ENCODE measurements at regions not wholly inside any gene's neighbourhood (a gene's known extent, or its start where the extent isn't known, plus 50 kb on each side); places are given as distances from the start of the nearest gene placed in this dataset.
A peak's percentile ranks its signal among the peaks of the same experiment; 100 is the strongest.

DNA sequence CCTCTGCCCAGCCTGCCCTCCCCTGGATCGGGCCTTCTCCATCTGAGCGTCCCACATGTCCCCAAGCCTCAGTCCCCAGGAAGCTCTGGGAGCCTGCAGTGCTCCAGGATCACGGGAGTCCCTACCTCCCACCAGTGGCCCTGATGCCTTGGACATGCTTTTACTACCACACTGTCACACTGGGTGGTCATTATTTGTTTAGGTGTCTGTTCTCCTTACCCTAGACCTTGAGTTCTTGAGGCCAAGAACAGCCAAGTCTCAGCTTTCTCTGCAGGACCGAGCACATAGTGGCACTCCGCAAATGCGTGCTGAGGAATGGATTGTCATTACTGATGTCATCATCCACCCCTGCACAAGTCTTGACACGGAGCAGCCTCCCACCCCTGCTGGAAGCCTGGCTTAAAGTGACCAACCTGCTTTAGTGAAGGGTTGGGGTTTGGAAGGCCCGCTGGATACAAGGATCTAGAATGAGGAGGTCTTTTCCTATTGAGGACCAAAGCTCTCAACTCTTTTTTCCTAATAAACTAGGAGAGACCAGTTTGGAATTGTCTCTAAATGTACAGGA, 132.9 kb upstream of the CRHR1 start:
- Histone ChIP-seq H3K9me3 (ENCODE audit: control extremely low read depth in 1 of 5, control insufficient read depth in 4 of 5, insufficient read depth in 2 of 5, low read depth in 1 of 5, low read length in 4 of 5) (no peaks in the 10 kb centered on the region), H3K4me1 (ENCODE audit: control extremely low read depth in 1 of 4, control insufficient read depth in 4 of 4, insufficient read depth in 4 of 4, low read length in 3 of 4) (peaks cover 0 to 7% (median 5%) of the 10 kb centered on the region in 4 experiments), H3K27ac (ENCODE audit: insufficient read depth in 1 of 2, low read depth in 1 of 2, low read length in 2 of 2, poor library complexity in 1 of 2, severe bottlenecking in 2 of 2) (no peak overlapping the region), H3K4me3 (ENCODE audit: control insufficient read depth in 1 of 7, extremely low read depth in 1 of 7, insufficient read depth in 4 of 7, low read depth in 2 of 7, low read length in 6 of 7) (no peak overlapping the region), H3K36me3 (ENCODE audit: control insufficient read depth in 4 of 4, insufficient read depth in 4 of 4, low read length in 3 of 4) (no peaks in the 10 kb centered on the region), H3K27me3 (replicated peaks in 2 of 5; ENCODE audit: control insufficient read depth in 4 of 5, insufficient read depth in 5 of 5, low read length in 4 of 5) (peaks cover 0 to 12% (median 0%) of the 10 kb centered on the region in 5 experiments)
- CTCF ChIA-PET = no interaction called here
- no peak for DNase-seq
- POLR2A ChIA-PET = no interaction called here
- 97% methylated on average over 4 of the region's 8 CpGs for WGBS (ENCODE audit: insufficient coverage)

DNA sequence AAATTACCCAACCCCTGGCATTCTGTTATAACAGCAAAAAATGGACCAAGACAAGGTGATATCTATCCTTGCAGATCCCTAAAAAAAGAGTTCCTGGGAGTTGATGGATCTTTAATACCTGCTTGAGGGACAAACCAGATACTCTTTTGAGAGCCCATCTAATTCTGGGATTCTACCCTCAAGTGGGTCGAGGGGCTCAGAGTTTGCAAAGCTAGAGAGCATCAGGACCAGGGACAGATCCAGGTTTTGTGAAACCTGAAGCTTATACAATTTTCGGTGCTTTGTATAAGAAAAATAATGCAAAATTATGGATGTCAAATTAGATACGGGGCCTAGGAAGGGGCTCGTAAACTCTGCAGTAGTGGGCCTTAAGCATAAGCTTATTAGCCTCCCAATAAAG, 130.5 kb upstream of the CRHR1 start:
- Histone ChIP-seq H3K27me3 (replicated peaks in 2 of 5; ENCODE audit: control insufficient read depth in 4 of 5, insufficient read depth in 5 of 5, low read length in 4 of 5) (peaks cover 0 to 8% (median 0%) of the 10 kb centered on the region in 5 experiments), H3K4me1 (ENCODE audit: control extremely low read depth in 1 of 4, control insufficient read depth in 4 of 4, insufficient read depth in 4 of 4, low read length in 3 of 4) (no peaks in the 10 kb centered on the region), H3K36me3 (ENCODE audit: control insufficient read depth in 4 of 4, insufficient read depth in 4 of 4, low read length in 3 of 4) (no peaks in the 10 kb centered on the region), H3K9me3 (ENCODE audit: control extremely low read depth in 1 of 5, control insufficient read depth in 4 of 5, insufficient read depth in 2 of 5, low read depth in 1 of 5, low read length in 4 of 5) (no peaks in the 10 kb centered on the region), H3K4me3 (ENCODE audit: control insufficient read depth in 1 of 7, extremely low read depth in 1 of 7, insufficient read depth in 4 of 7, low read depth in 2 of 7, low read length in 6 of 7) (no peak overlapping the region), H3K27ac (ENCODE audit: insufficient read depth in 1 of 2, low read depth in 1 of 2, low read length in 2 of 2, poor library complexity in 1 of 2, severe bottlenecking in 2 of 2) (no peak overlapping the region)
- WGBS (ENCODE audit: insufficient coverage) = 80% methylated on average over 3 of the region's 4 CpGs
- DNase-seq = no peak
- POLR2A ChIA-PET = interaction anchor here (0.6 kb wide), 1 partner anchor 220 kb away, joined by 6 read pairs; no protein-coding TSS in a partner anchor
- CTCF ChIA-PET = interaction anchor here (2.1 kb wide), 1 partner anchor 13 kb away, joined by 8 read pairs; no protein-coding TSS in a partner anchor

DNA sequence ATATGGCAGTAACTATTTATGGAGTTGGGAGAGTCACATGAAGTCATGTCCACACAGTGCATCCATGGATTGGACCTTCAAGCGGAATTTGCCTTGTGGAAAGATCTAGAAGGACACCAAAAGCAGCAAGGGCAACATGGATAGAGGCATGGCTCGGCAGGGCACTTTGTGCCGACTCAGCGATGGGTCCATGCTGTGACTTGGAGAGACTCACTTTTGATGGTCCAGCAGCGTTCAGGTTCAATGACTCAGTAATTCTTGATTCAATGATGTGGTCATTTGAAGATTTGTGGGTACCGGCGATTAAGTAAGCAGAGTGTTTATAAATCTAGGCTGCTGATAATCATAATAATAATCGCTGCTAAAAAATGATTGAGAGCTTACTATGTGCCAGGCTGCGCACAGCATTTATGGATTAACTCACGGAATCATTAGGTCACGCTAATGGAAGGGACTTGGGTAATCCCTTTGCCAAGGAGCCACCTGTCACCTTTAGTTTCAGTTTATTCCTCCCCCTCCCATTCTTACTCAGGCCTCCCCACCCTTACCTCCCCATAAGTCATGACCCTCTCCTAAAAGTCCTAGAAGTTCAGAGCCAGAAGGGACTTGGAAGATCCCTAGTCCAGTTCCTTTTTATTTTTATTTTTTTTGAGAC, 127.5 kb upstream of the CRHR1 start:
- H3K4me3 ChIP-seq (ENCODE audit: control insufficient read depth in 1 of 7, extremely low read depth in 1 of 7, insufficient read depth in 4 of 7, low read depth in 2 of 7, low read length in 6 of 7) = no peak overlapping the region
- WGBS (ENCODE audit: insufficient coverage) = 98% methylated on average over 11 of the region's 11 CpGs
- ChIA-PET CTCF (no interaction called here), POLR2A (no interaction called here)
- no peak for DNase-seq
- no peaks in the 10 kb centered on the region for H3K36me3 ChIP-seq (ENCODE audit: control insufficient read depth in 4 of 4, insufficient read depth in 4 of 4, low read length in 3 of 4)
- no peak overlapping the region for H3K27ac ChIP-seq (ENCODE audit: insufficient read depth in 1 of 2, low read depth in 1 of 2, low read length in 2 of 2, poor library complexity in 1 of 2, severe bottlenecking in 2 of 2)
- H3K4me1 ChIP-seq (ENCODE audit: control extremely low read depth in 1 of 4, control insufficient read depth in 4 of 4, insufficient read depth in 4 of 4, low read length in 3 of 4) = no peaks in the 10 kb centered on the region
- H3K9me3 ChIP-seq (ENCODE audit: control extremely low read depth in 1 of 5, control insufficient read depth in 4 of 5, insufficient read depth in 2 of 5, low read depth in 1 of 5, low read length in 4 of 5) = no peaks in the 10 kb centered on the region
- no peaks in the 10 kb centered on the region for H3K27me3 ChIP-seq (replicated peaks in 2 of 5; ENCODE audit: control insufficient read depth in 4 of 5, insufficient read depth in 5 of 5, low read length in 4 of 5)

DNA sequence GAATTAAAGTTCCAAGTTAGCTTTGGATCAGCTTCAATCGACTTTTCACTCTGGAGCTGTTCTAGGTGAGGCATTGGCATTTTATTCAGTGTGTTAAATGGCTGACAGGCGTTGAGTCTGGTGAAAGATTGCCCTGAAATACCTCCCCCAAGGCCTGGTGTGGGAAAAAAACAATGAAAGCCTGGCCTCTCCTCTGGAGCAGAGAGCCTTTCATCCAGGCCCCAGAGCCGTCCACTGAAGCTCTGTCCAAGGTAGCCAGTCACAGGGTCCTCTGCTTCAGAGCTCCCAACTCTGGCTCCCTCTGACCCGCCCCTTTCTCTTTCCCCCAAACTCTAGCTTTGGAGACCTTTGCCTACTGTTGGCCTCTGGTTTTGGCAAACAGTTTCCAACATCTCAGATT, 123.6 kb upstream of the CRHR1 start:
- WGBS (ENCODE audit: insufficient coverage) = 89% methylated on average over 3 of the region's 4 CpGs
- CTCF ChIA-PET = interaction anchor here (0.9 kb wide), 1 partner anchor 21 kb away, joined by 3 read pairs; no protein-coding TSS in a partner anchor
- no peak overlapping the region for H3K27ac ChIP-seq (ENCODE audit: insufficient read depth in 1 of 2, low read depth in 1 of 2, low read length in 2 of 2, poor library complexity in 1 of 2, severe bottlenecking in 2 of 2)
- no peak for DNase-seq
- H3K4me1 ChIP-seq (ENCODE audit: control extremely low read depth in 1 of 4, control insufficient read depth in 4 of 4, insufficient read depth in 4 of 4, low read length in 3 of 4) = peaks cover 0 to 11% (median 4%) of the 10 kb centered on the region in 4 experiments
- POLR2A ChIA-PET = no interaction called here
- H3K4me3 ChIP-seq (ENCODE audit: control insufficient read depth in 1 of 7, extremely low read depth in 1 of 7, insufficient read depth in 4 of 7, low read depth in 2 of 7, low read length in 6 of 7) = no peak overlapping the region
- peaks cover 0 to 3% (median 0%) of the 10 kb centered on the region in 5 experiments for H3K27me3 ChIP-seq (replicated peaks in 2 of 5; ENCODE audit: control insufficient read depth in 4 of 5, insufficient read depth in 5 of 5, low read length in 4 of 5)
- no peaks in the 10 kb centered on the region for H3K36me3 ChIP-seq (ENCODE audit: control insufficient read depth in 4 of 4, insufficient read depth in 4 of 4, low read length in 3 of 4)
- peaks cover 0 to 2% (median 0%) of the 10 kb centered on the region in 5 experiments for H3K9me3 ChIP-seq (ENCODE audit: control extremely low read depth in 1 of 5, control insufficient read depth in 4 of 5, insufficient read depth in 2 of 5, low read depth in 1 of 5, low read length in 4 of 5)

DNA sequence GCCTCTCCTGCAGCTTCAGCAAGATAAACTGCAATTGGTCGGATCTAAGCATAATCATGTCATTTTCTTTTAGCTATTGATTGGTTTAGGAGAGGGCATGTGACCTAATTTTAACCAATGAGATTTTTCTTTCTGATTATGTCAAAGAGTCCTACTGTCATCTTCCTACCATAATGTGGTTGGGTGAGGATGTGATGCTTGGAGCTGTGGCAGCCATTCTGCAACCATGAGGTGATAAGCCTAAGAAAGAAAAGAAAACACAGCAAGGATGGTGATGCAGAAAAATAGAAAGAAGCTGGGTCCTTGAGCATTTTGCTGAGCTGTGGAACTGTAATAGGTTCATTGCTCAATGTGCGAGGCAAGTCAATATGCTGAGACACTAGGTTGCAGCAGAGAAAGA, 121.7 kb upstream of the CRHR1 start:
- no peak for DNase-seq
- H3K4me3 ChIP-seq (ENCODE audit: control insufficient read depth in 1 of 7, extremely low read depth in 1 of 7, insufficient read depth in 4 of 7, low read depth in 2 of 7, low read length in 6 of 7) = no peak overlapping the region
- peaks cover 0 to 5% (median 0%) of the 10 kb centered on the region in 5 experiments for H3K27me3 ChIP-seq (replicated peaks in 2 of 5; ENCODE audit: control insufficient read depth in 4 of 5, insufficient read depth in 5 of 5, low read length in 4 of 5)
- ChIA-PET CTCF (interaction anchor here (1.3 kb wide), 1 partner anchor 15 kb away, joined by 3 read pairs; no protein-coding TSS in a partner anchor), POLR2A (interaction anchor here (0.6 kb wide), 1 partner anchor 14 kb away, joined by 3 read pairs; no protein-coding TSS in a partner anchor)
- H3K36me3 ChIP-seq (ENCODE audit: control insufficient read depth in 4 of 4, insufficient read depth in 4 of 4, low read length in 3 of 4) = no peaks in the 10 kb centered on the region
- H3K27ac ChIP-seq (ENCODE audit: insufficient read depth in 1 of 2, low read depth in 1 of 2, low read length in 2 of 2, poor library complexity in 1 of 2, severe bottlenecking in 2 of 2) = no peak overlapping the region
- WGBS (ENCODE audit: insufficient coverage) = 88% methylated on average over 2 of the region's 2 CpGs
- H3K4me1 ChIP-seq (ENCODE audit: control extremely low read depth in 1 of 4, control insufficient read depth in 4 of 4, insufficient read depth in 4 of 4, low read length in 3 of 4) = peaks cover 0 to 12% (median 4%) of the 10 kb centered on the region in 4 experiments
- peaks cover 0 to 2% (median 0%) of the 10 kb centered on the region in 5 experiments for H3K9me3 ChIP-seq (ENCODE audit: control extremely low read depth in 1 of 5, control insufficient read depth in 4 of 5, insufficient read depth in 2 of 5, low read depth in 1 of 5, low read length in 4 of 5)

DNA sequence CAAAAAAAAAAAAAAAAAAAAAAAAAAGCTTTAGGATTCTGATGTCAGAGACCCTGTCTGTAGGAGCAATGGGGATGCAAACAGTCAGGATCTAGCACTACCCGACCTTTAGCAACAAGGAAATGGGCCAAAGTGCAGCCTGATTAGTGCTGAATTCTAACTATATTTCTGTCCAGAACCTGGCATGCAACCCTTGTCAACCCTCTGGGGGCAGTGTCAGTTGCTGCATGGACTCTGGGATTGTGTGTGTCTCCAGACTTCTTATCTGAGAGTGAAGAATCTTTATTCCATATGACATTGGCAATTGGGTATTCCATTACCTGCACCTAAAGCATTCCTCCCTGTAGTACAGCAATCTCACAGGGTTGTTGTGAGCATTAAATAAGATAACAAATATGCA, 120.3 kb upstream of the CRHR1 start:
- peaks cover 0 to 5% (median 0%) of the 10 kb centered on the region in 5 experiments for H3K27me3 ChIP-seq (replicated peaks in 2 of 5; ENCODE audit: control insufficient read depth in 4 of 5, insufficient read depth in 5 of 5, low read length in 4 of 5)
- CTCF ChIA-PET = interaction anchor here (1.3 kb wide), 1 partner anchor 16 kb away, joined by 3 read pairs; no protein-coding TSS in a partner anchor
- WGBS (ENCODE audit: insufficient coverage) = 89% methylated on average over 1 of the region's 1 CpG
- no peak overlapping the region for H3K27ac ChIP-seq (ENCODE audit: insufficient read depth in 1 of 2, low read depth in 1 of 2, low read length in 2 of 2, poor library complexity in 1 of 2, severe bottlenecking in 2 of 2)
- H3K4me3 ChIP-seq (ENCODE audit: control insufficient read depth in 1 of 7, extremely low read depth in 1 of 7, insufficient read depth in 4 of 7, low read depth in 2 of 7, low read length in 6 of 7) = no peak overlapping the region
- POLR2A ChIA-PET = no interaction called here
- H3K9me3 ChIP-seq (ENCODE audit: control extremely low read depth in 1 of 5, control insufficient read depth in 4 of 5, insufficient read depth in 2 of 5, low read depth in 1 of 5, low read length in 4 of 5) = peaks cover 0 to 2% (median 0%) of the 10 kb centered on the region in 5 experiments
- H3K4me1 ChIP-seq (ENCODE audit: control extremely low read depth in 1 of 4, control insufficient read depth in 4 of 4, insufficient read depth in 4 of 4, low read length in 3 of 4) = peaks cover 0 to 12% (median 4%) of the 10 kb centered on the region in 4 experiments
- DNase-seq = no peak
- no peaks in the 10 kb centered on the region for H3K36me3 ChIP-seq (ENCODE audit: control insufficient read depth in 4 of 4, insufficient read depth in 4 of 4, low read length in 3 of 4)

DNA sequence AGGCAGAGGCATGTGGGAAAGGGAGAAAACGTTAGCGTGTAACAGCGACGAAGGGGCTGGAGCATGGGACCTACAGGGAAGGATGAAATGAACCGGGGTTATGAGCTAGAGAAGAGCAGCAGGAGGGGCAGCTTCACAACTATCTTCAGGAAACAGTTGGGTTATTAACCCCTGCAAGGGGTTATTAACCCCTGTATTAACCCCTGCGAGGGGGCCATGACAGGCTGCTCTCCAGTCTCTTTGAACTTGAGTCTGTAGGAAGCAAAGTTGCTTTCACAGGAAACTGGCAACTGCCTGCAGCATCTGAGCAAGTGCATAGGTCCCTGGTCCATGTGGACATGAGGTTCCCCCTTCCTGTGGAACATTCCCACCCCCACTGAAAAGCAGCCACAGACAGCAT, 119.2 kb upstream of the CRHR1 start:
- peaks cover 0 to 12% (median 4%) of the 10 kb centered on the region in 4 experiments for H3K4me1 ChIP-seq (ENCODE audit: control extremely low read depth in 1 of 4, control insufficient read depth in 4 of 4, insufficient read depth in 4 of 4, low read length in 3 of 4)
- POLR2A ChIA-PET = no interaction called here
- no peaks in the 10 kb centered on the region for H3K36me3 ChIP-seq (ENCODE audit: control insufficient read depth in 4 of 4, insufficient read depth in 4 of 4, low read length in 3 of 4)
- H3K4me3 ChIP-seq (ENCODE audit: control insufficient read depth in 1 of 7, extremely low read depth in 1 of 7, insufficient read depth in 4 of 7, low read depth in 2 of 7, low read length in 6 of 7) = no peak overlapping the region
- CTCF ChIA-PET = interaction anchor here (1.5 kb wide), 1 partner anchor 23 kb away, joined by 5 read pairs; no protein-coding TSS in a partner anchor
- peaks cover 0 to 5% (median 0%) of the 10 kb centered on the region in 5 experiments for H3K27me3 ChIP-seq (replicated peaks in 2 of 5; ENCODE audit: control insufficient read depth in 4 of 5, insufficient read depth in 5 of 5, low read length in 4 of 5)
- WGBS (ENCODE audit: insufficient coverage) = 12% methylated on average over 6 of the region's 6 CpGs
- H3K9me3 ChIP-seq (ENCODE audit: control extremely low read depth in 1 of 5, control insufficient read depth in 4 of 5, insufficient read depth in 2 of 5, low read depth in 1 of 5, low read length in 4 of 5) = peaks cover 0 to 2% (median 0%) of the 10 kb centered on the region in 5 experiments
- peak; percentile 12 to 74 (median 65) for DNase-seq
- H3K27ac ChIP-seq (ENCODE audit: insufficient read depth in 1 of 2, low read depth in 1 of 2, low read length in 2 of 2, poor library complexity in 1 of 2, severe bottlenecking in 2 of 2) = no peak overlapping the region

Data from common myeloid progenitor, CD34-positive (primary cell).